Endothelial cell of umbilical vein (primary cell): ENCODE measurements at regions not wholly inside any gene's neighbourhood (a gene's known extent, or its start where the extent isn't known, plus 50 kb on each side); places are given as distances from the start of the nearest gene placed in this dataset.

ENCODE experiments used
- EZH2 ChIP-seq: IDR thresholded peaks from 2 replicates; pipeline ENCODE4 v1.6.1; 2012; ENCODE audit warnings: borderline replicate concordance, low read depth, mild to moderate bottlenecking, moderate library complexity, low read length, inconsistent platforms; ENCODE audit not compliant: severe bottlenecking
- MYC ChIP-seq: IDR thresholded peaks from one replicate; pipeline ENCODE4 v1.6.1; 2011; ENCODE audit warnings: mild to moderate bottlenecking, low read depth, low read length
- POLR2A ChIP-seq: IDR thresholded peaks from 2 replicates; pipeline ENCODE4 v1.6.1; 2012; ENCODE audit warnings: low read depth, mild to moderate bottlenecking, control low read depth, low read length
- POLR2AphosphoS5 ChIP-seq: IDR thresholded peaks from 2 replicates; pipeline ENCODE4 v1.6.1; 2012; ENCODE audit warnings: low read depth, mild to moderate bottlenecking, control low read depth, low read length, moderate library complexity; ENCODE audit not compliant: insufficient read depth
- TF ChIP-seq, protein P1 (sequence below), 2 donors: IDR thresholded peaks; 1 replicate in 1 of 2; 2 replicates in 1 of 2; pipeline ENCODE4 v1.5.1; 2011; ENCODE audit warnings: low read length in 2 of 2, mild to moderate bottlenecking in 2 of 2, moderate library complexity in 2 of 2, control low read depth in 1 of 2, inconsistent platforms in 1 of 2, low read depth in 1 of 2; ENCODE audit not compliant: insufficient read depth in 1 of 2; ENCODE audit errors: extremely low read depth in 1 of 2

- no peak for TF ChIP-seq POLR2A
- TF ChIP-seq, protein P1, sequence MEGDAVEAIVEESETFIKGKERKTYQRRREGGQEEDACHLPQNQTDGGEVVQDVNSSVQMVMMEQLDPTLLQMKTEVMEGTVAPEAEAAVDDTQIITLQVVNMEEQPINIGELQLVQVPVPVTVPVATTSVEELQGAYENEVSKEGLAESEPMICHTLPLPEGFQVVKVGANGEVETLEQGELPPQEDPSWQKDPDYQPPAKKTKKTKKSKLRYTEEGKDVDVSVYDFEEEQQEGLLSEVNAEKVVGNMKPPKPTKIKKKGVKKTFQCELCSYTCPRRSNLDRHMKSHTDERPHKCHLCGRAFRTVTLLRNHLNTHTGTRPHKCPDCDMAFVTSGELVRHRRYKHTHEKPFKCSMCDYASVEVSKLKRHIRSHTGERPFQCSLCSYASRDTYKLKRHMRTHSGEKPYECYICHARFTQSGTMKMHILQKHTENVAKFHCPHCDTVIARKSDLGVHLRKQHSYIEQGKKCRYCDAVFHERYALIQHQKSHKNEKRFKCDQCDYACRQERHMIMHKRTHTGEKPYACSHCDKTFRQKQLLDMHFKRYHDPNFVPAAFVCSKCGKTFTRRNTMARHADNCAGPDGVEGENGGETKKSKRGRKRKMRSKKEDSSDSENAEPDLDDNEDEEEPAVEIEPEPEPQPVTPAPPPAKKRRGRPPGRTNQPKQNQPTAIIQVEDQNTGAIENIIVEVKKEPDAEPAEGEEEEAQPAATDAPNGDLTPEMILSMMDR (IDR thresholded peaks at IDR 0.05; ENCODE audit: extremely low read depth in 1 of 2, insufficient read depth in 1 of 2, low read depth in 1 of 2, low read length in 2 of 2), result no peak
- TF ChIP-seq MYC, result no peak
- no peak for TF ChIP-seq EZH2
- TF ChIP-seq POLR2AphosphoS5, result no peak
Observed at GRCh38 chr14:29388571-29388970, 539.1 kb downstream of the PRKD1 start.
